SJSA1 (cell line): ENCODE measurements at regions not wholly inside any gene's neighbourhood (a gene's known extent, or its start where the extent isn't known, plus 50 kb on each side); places are given as distances from the start of the nearest gene placed in this dataset.

Experiments used
- DNase-seq, 2 experiments: peaks; one replicate each; pipeline ENCODE4 v3.0.0-alpha.2; 2015 to 2020; ENCODE audit warnings: low spot score in 2 of 2, low read depth in 1 of 2
- H3K27ac ChIP-seq: fragments of 250-450 bp; sonication (Bioruptor Pico); 2 replicates; pipeline ENCODE4 v1.5.1; 2020; ENCODE audit warnings: mild to moderate bottlenecking, moderate library complexity
- H3K27me3 ChIP-seq: fragments of 250-450 bp; sonication (Bioruptor Pico); replicated peaks from 2 replicates; pipeline ENCODE4 v1.5.1; 2020; ENCODE audit warnings: mild to moderate bottlenecking, moderate library complexity
- H3K36me3 ChIP-seq: fragments of 250-450 bp; sonication (Bioruptor Pico); 2 replicates; pipeline ENCODE4 v1.5.1; 2020; ENCODE audit warnings: mild to moderate bottlenecking
- H3K4me1 ChIP-seq: fragments of 250-450 bp; sonication (Bioruptor Pico); replicated peaks from 2 replicates; pipeline ENCODE4 v1.6.1; 2021; ENCODE audit warnings: mild to moderate bottlenecking
- H3K4me3 ChIP-seq: fragments of 250-450 bp; sonication (Bioruptor Pico); 2 replicates; pipeline ENCODE4 v1.5.1; 2020; ENCODE audit warnings: mild to moderate bottlenecking
- H3K9me3 ChIP-seq: fragments of 250-450 bp; sonication (Bioruptor Pico); replicated peaks from 2 replicates; pipeline ENCODE4 v1.5.1; 2020; ENCODE audit warnings: mild to moderate bottlenecking

GRCh38 chr11:97280347-97280746, 890.5 kb downstream of the JRKL start:
- Histone ChIP-seq H3K27me3 (no peaks in the 10 kb centered on the region), H3K27ac (no peak overlapping the region), H3K4me3 (no peak overlapping the region), H3K9me3 (no peaks in the 10 kb centered on the region), H3K4me1 (no peaks in the 10 kb centered on the region), H3K36me3 (no peaks in the 10 kb centered on the region)
- no peak for DNase-seq

GRCh38 chr11:97289823-97290222, 900.0 kb downstream of the JRKL start:
- DNase-seq, result no peak
- Histone ChIP-seq H3K27ac (no peak overlapping the region), H3K36me3 (no peaks in the 10 kb centered on the region), H3K4me1 (no peaks in the 10 kb centered on the region), H3K4me3 (no peak overlapping the region), H3K27me3 (no peaks in the 10 kb centered on the region), H3K9me3 (no peaks in the 10 kb centered on the region)

- Histone ChIP-seq H3K9me3 (no peaks in the 10 kb centered on the region), H3K36me3 (no peaks in the 10 kb centered on the region), H3K4me1 (no peaks in the 10 kb centered on the region), H3K4me3 (no peak overlapping the region), H3K27me3 (no peaks in the 10 kb centered on the region), H3K27ac (no peak overlapping the region)
- DNase-seq, result no peak
Measured at GRCh38 chr11:97290464-97291041, 900.7 kb downstream of the JRKL start.

- Histone ChIP-seq H3K4me1 (no peaks in the 10 kb centered on the region), H3K36me3 (no peaks in the 10 kb centered on the region), H3K9me3 (no peaks in the 10 kb centered on the region), H3K27me3 (no peaks in the 10 kb centered on the region), H3K27ac (no peak overlapping the region), H3K4me3 (no peak overlapping the region)
- no peak for DNase-seq
Measured at GRCh38 chr11:97296301-97296700, 906.5 kb downstream of the JRKL start.

GRCh38 chr11:97309291-97309690, 919.5 kb downstream of the JRKL start:
- no peak for DNase-seq
- no peaks in the 10 kb centered on the region for H3K27me3 ChIP-seq
- H3K4me1 ChIP-seq, result no peaks in the 10 kb centered on the region
- H3K27ac ChIP-seq, result no peak overlapping the region
- no peaks in the 10 kb centered on the region for H3K9me3 ChIP-seq
- H3K36me3 ChIP-seq, result no peaks in the 10 kb centered on the region
- H3K4me3 ChIP-seq, result no peak overlapping the region

GRCh38 chr11:97325693-97326092, 935.9 kb downstream of the JRKL start:
- Histone ChIP-seq H3K4me3 (no peak overlapping the region), H3K9me3 (no peaks in the 10 kb centered on the region), H3K27ac (no peak overlapping the region)

GRCh38 chr11:97332271-97332670, 942.5 kb downstream of the JRKL start:
- H3K4me1 ChIP-seq, result no peaks in the 10 kb centered on the region

More at GRCh38 chr11:97325693-97326092, 935.9 kb downstream of the JRKL start:
- no peak for DNase-seq
- Histone ChIP-seq H3K36me3 (no peaks in the 10 kb centered on the region), H3K27me3 (no peaks in the 10 kb centered on the region), H3K4me1 (no peaks in the 10 kb centered on the region)

GRCh38 chr11:97336064-97336463, 946.3 kb downstream of the JRKL start:
- Histone ChIP-seq H3K4me1 (no peaks in the 10 kb centered on the region), H3K36me3 (no peaks in the 10 kb centered on the region), H3K9me3 (no peaks in the 10 kb centered on the region), H3K27ac (no peak overlapping the region), H3K27me3 (no peaks in the 10 kb centered on the region), H3K4me3 (no peak overlapping the region)
- DNase-seq, result no peak

More at GRCh38 chr11:97332271-97332670, 942.5 kb downstream of the JRKL start:
- Histone ChIP-seq H3K9me3 (no peaks in the 10 kb centered on the region), H3K27me3 (no peaks in the 10 kb centered on the region), H3K4me3 (no peak overlapping the region), H3K36me3 (no peaks in the 10 kb centered on the region), H3K27ac (no peak overlapping the region)
- no peak for DNase-seq

GRCh38 chr11:97345032-97345431, 955.2 kb downstream of the JRKL start:
- Histone ChIP-seq H3K4me1 (no peaks in the 10 kb centered on the region), H3K27me3 (no peaks in the 10 kb centered on the region), H3K9me3 (no peaks in the 10 kb centered on the region), H3K4me3 (no peak overlapping the region), H3K36me3 (no peaks in the 10 kb centered on the region), H3K27ac (no peak overlapping the region)
- DNase-seq, result no peak

- no peak for DNase-seq
- Histone ChIP-seq H3K4me3 (no peak overlapping the region), H3K36me3 (no peaks in the 10 kb centered on the region), H3K4me1 (no peaks in the 10 kb centered on the region), H3K27ac (no peak overlapping the region), H3K9me3 (no peaks in the 10 kb centered on the region), H3K27me3 (no peaks in the 10 kb centered on the region)
Measured at GRCh38 chr11:97349201-97349600, 959.4 kb downstream of the JRKL start.

GRCh38 chr11:97351939-97352338, 962.1 kb downstream of the JRKL start:
- Histone ChIP-seq H3K9me3 (no peaks in the 10 kb centered on the region), H3K4me3 (no peak overlapping the region), H3K4me1 (no peaks in the 10 kb centered on the region), H3K27ac (no peak overlapping the region), H3K27me3 (no peaks in the 10 kb centered on the region), H3K36me3 (no peaks in the 10 kb centered on the region)
- DNase-seq, result no peak

- Histone ChIP-seq H3K4me3 (no peak overlapping the region), H3K27me3 (no peaks in the 10 kb centered on the region), H3K9me3 (no peaks in the 10 kb centered on the region), H3K4me1 (no peaks in the 10 kb centered on the region), H3K36me3 (no peaks in the 10 kb centered on the region), H3K27ac (no peak overlapping the region)
- DNase-seq, result no peak
Measured at GRCh38 chr11:97354026-97354425, 964.2 kb downstream of the JRKL start.

- no peak for DNase-seq
- Histone ChIP-seq H3K27me3 (no peaks in the 10 kb centered on the region), H3K9me3 (no peaks in the 10 kb centered on the region)
Measured at GRCh38 chr11:97354576-97354975, 964.8 kb downstream of the JRKL start.

GRCh38 chr11:97355230-97355629, 965.4 kb downstream of the JRKL start:
- H3K4me1 ChIP-seq, result no peaks in the 10 kb centered on the region
- no peak overlapping the region for H3K4me3 ChIP-seq
- no peaks in the 10 kb centered on the region for H3K27me3 ChIP-seq
- no peak overlapping the region for H3K27ac ChIP-seq
- DNase-seq, result no peak
- H3K9me3 ChIP-seq, result no peaks in the 10 kb centered on the region
- H3K36me3 ChIP-seq, result no peaks in the 10 kb centered on the region

More at GRCh38 chr11:97354576-97354975, 964.8 kb downstream of the JRKL start:
- Histone ChIP-seq H3K4me1 (no peaks in the 10 kb centered on the region), H3K27ac (no peak overlapping the region), H3K4me3 (no peak overlapping the region), H3K36me3 (no peaks in the 10 kb centered on the region)

GRCh38 chr11:97356144-97356543, 966.3 kb downstream of the JRKL start:
- H3K27ac ChIP-seq, result no peak overlapping the region
- no peaks in the 10 kb centered on the region for H3K9me3 ChIP-seq
- H3K36me3 ChIP-seq, result no peaks in the 10 kb centered on the region
- H3K4me1 ChIP-seq, result no peaks in the 10 kb centered on the region
- H3K27me3 ChIP-seq, result no peaks in the 10 kb centered on the region
- no peak for DNase-seq
- no peak overlapping the region for H3K4me3 ChIP-seq
